ENCODE measurements at regions not wholly inside any gene's neighbourhood (a gene's known extent, or its start where the extent isn't known, plus 50 kb on each side); places are given as distances from the start of the nearest gene placed in this dataset.
"Not testable (repeated sequence)": the region's sequence is repeated elsewhere in the genome, so short reads cannot be mapped to it uniquely, and the experiment has no call there.

- not testable (repeated sequence) for DNase-seq
Observed at GRCh38 chr16:65691846-65692245, 570.0 kb upstream of the CDH11 start.

DNA sequence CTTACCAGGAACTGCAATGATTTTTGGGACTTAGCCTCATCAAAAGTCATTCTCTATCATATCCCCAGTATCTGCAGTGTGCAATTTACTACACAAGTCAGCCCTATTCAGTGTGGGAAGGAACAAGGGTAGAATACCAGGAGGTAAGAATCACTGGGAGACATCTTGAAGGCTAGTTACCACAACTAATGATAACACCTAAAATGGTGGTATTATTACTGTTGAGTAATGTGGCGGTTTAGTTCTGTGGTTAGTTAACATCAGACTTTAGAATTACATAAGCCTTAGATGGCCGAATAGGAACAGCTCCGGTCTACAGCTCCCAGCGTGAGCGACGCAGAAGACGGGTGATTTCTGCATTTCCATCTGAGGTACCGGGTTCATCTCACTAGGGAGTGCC is 567.9 kb upstream of the CDH11 start:
- no peak for DNase-seq

DNA sequence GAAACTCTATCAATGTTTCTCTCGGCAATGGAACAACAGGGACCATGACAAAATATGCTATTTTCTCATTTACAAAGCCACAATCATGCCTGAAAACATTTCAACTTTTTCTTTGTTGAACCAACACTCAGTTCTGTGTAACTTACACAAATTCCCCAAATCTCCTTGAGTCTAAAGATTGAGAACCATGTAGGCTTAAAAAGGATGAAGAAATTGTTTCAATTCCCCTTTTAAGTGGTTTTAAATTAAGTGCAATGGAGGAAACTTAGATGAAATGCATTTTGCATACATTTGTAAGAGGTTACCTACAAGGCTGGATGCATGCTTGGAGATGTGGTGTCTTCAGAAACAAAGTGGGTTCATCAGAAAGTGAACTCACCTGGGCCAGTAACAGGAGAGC is 566.4 kb upstream of the CDH11 start:
- no peak for DNase-seq

GRCh38 chr16:65684230-65684629 is 562.4 kb upstream of the CDH11 start:
- DNase-seq, result no peak

DNA sequence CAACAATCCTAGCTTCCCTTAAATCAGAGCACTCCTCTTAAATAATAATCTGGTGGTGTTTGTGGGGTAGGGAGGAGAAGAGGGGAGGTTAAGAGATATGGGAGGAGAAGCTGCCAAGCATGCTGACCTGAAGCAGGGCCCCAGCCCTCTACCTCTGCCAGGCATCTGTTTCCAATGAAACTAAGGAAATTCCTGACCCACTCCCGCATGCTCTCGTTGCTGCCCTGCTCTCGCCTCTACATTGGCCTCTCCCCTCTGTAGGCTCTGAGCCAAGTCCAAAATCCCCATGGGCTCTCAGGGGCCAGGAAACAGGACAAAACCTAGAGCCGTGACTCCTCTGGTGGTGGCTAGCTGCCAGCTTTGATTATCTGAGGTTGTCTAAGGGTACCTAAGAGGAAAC is 559.5 kb upstream of the CDH11 start:
- no peak for DNase-seq

DNA sequence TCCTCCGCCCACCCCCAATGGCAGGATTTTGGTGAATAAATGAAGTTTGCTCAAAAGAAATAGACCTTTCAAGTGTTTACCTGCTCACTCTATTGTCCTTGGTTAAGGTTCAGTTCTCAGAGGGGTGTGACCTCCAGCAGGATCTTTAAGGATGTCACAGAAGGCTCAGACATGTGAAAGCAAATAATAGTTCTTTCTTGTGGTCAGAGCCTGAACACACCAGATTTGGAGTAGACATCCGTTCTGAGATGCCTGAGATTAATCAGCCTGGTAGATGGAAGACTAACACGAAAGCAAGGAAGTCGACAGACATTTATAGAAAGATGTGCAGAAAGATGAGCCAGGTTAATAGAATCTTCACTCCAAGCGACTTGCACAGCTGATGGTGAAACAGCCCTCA is 557.9 kb upstream of the CDH11 start:
- DNase-seq, result no peak

- DNase-seq, result no peak
Observed at GRCh38 chr16:65675161-65675560, 553.3 kb upstream of the CDH11 start.

DNA sequence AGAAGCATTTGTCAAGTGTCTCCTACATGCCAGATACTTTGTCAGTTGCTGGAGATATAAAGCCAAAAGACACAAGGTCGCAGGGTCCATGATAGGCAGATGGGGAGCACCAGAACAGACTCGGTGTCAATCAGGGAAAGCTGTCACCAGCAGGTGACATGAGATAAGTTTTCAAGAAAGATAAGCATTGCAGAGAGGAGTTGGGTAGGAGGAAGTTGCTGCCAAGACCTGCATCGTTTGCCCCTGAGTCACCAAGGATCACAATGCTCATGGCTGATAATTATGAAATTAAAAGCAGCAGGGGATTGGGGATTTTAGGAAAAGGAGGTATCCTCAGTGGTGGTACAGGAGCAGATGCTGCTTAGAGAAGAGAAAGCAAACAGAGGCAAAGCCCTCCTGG is 551.1 kb upstream of the CDH11 start:
- no peak for DNase-seq

- DNase-seq, result no peak
Observed at GRCh38 chr16:65671071-65671470, 549.2 kb upstream of the CDH11 start.

DNA sequence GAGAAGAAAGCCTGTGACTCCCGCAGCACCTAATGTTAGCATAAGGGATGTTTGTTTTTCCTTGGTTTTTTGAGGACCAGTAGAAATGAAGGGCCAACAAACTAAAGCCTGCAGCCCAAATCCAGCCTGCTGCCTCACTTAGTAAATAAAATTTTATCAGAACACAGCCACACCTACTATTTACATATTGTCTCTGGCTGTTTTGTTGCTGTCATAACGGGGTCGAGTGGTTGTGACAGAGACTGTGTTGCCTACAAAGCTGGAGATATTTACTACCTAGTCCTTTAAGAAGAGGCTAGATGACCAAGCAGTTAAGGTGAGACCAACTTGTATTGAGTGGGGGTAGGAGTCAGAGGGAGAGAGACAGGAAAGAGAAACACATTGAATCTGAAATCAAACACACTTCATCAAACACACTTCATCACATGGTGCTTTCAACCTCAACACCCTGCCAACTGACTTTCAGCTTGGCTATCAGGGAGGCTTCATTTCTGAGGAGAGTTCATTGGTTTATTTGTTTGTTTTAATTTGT is 546.3 kb upstream of the CDH11 start:
- no peak for DNase-seq

- no peak for DNase-seq
Observed at GRCh38 chr16:65667011-65667578, 545.2 kb upstream of the CDH11 start.

- no peak for DNase-seq
Observed at GRCh38 chr16:65666132-65666941, 544.5 kb upstream of the CDH11 start.

DNA sequence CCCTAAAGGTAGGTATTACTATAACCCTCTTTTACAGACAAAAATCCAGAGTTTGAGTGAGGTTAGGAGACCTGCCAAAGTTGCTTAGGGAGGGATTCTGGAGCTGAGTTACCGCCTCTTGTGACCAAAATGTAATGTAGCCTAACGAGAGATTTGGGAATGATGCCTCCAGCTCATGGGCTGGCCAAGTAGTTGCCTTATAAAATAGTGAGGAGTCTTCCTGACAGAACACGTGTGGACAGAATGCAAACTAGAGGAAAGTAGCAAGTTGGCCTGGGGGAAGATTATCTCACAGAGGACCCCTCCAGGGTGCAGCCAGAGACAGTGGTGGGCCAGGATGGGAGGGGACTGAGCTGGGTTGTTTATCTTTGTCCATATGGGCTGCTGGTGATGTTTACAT is 543.7 kb upstream of the CDH11 start:
- DNase-seq, result no peak

GRCh38 chr16:65663774-65664173 is 541.9 kb upstream of the CDH11 start:
- DNase-seq, result no peak

DNA sequence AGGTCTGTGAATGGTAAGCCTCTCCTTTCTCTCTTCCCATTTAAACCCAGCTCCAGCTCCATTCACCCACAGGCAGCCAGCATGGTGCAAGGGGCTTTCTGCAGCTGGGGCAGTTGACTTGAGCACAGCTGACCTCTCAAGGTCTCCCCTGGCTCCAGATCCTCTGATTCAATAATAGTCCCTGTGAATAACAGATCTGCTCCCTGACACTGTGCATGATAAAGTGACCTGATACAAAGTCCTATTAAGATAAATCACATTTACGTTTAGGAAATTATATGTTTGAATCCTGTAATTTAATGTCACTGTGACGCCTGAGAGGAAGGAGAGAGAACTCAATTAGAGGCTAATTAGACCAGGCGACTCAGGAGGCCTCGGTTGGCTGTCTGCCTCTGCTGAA is 540.4 kb upstream of the CDH11 start:
- DNase-seq, result no peak

GRCh38 chr16:65661558-65661957 is 539.7 kb upstream of the CDH11 start:
- no peak for DNase-seq

DNA sequence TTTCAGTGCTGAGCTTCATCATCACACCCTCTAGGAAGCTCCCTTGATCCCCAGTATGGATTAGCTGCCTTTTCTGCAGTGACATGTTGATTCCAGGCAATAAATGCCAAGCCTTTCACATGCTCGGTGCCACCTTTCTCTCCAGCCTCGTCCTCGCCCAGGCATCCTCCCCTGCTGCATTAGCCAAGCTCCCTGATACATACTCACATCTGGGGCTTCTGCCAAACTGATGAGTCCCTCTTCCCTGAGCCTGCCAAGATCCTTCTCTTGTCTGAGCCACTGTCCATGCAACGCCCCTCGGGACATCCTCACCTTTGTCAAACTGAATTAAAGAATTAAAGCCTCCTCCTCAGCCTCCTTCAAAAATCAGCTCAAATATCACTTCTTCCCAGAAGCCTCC is 538.5 kb upstream of the CDH11 start:
- DNase-seq, result no peak

GRCh38 chr16:65659758-65660157 is 537.9 kb upstream of the CDH11 start:
- no peak for DNase-seq

- DNase-seq, result no peak
Observed at GRCh38 chr16:65658787-65659220, 536.9 kb upstream of the CDH11 start.

GRCh38 chr16:65658349-65658748 is 536.5 kb upstream of the CDH11 start:
- DNase-seq, result no peak

DNA sequence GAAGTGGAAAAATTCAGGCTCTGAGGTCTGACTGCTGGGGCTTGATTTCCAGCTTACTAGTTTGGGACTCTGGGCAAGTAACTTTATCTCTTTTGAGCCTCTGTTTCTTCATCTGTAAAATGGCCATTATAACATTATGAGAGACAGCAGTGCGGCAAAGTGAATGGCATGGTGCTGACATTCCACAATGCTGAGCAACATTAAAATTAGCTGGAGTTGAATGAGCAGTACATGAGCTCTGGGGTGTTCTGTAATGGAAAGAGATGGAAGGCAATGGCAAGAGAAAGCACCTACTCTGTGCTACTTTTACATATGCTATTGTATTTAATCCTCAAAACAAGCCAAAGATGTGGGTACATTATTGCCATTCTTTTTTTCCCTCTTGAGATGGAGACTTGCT is 535.7 kb upstream of the CDH11 start:
- DNase-seq, result no peak

DNA sequence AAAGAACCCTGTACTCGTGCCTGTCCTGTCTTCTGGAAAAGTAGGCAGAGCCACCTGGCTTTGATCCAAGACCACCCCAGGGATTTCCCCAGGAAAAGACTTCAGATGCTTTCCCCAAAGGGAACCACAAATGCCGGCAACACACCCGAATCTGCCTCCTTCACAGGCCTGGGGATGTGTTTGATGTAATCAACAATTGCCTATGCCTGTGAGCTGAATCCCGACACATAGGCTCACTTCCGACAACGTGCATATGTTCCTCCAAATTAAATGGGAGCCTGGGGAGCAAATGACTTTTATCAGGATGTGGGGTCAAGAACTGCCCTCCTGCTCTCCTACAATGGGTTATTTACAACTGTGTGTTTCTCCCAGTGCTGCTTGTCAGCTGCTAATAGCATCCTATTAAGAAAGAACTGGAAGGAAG is 535.2 kb upstream of the CDH11 start:
- no peak for DNase-seq

DNA sequence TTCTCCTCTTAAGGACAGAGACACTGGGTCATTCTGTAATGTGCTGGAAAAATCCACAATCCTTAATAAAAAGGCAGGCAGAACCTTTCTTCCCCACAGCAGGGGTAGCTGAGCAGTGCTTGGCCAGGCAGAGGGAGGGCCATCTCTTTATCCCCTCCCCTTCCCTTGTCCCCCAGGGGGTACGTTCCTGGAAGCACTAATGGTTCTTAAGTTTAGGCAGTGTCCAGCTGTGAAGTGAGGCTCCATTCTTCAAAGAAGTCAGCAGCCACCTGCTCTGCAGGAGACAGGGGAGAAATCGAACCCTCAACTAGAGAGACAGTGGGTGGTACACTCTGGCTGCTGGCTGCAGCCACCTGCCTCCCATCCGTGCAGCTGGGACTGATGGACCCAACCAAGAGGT is 533.9 kb upstream of the CDH11 start:
- DNase-seq, result no peak

DNA sequence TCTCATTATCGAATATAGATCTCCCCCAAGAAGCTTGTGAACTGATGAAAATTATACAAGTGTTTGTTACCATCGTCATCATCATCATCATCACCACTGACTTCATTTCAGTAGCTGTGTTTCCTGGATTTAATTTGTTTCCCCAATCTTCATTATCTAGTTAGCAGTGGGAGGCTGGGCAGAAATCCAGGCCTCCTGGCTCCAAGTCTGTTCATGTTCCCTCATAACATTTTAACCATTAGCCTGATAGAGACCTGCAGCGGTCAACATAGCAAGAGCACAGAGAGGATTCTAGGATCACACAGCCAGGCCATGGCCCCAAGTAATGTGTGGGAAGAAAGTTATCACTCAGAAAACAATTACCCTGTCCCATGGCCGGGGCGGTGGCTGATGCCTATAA is 526.2 kb upstream of the CDH11 start:
- no peak for DNase-seq

DNA sequence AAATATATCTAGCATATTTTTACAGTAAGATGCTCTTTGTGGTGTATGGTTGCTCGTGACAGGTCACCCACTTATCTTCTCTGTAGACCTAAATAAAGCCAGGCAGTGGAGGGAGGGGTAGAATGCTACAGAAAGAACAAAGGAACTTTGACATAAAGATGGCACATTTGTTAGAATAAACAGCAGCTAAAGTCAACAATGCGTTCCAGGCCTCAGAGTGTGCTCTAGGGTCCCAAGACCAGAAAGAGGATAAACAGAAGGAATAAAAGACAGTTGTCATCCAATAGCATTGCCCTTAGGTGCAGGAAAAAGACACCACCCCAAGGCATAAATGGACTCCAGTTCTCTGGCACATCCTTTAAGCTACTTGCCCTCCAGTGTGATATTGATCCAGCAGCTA is 523.0 kb upstream of the CDH11 start:
- no peak for DNase-seq

All from activated CD4-positive, alpha-beta T cell treated with anti-CD3 and anti-CD28 coated beads, Interleukin-2, amount 50 U/mL, for 4 hours (primary cell).